C1 segment of cervical spinal cord (tissue), 14 donors: ENCODE measurements at regions not wholly inside any gene's neighbourhood (a gene's known extent, or its start where the extent isn't known, plus 50 kb on each side); places are given as distances from the start of the nearest gene placed in this dataset.

Source experiments
- DNase-seq, 14 donors: peaks; one replicate each; lab custom pipeline; 2025; lab: John Stamatoyannopoulos, UW

- DNase-seq = no peak
Observed at GRCh38 chr2:181305301-181306123, 151.7 kb upstream of the ITGA4 start.

GRCh38 chr2:181306785-181307184 lies 150.4 kb upstream of the ITGA4 start:
- no peak for DNase-seq

GRCh38 chr2:181307203-181307991 lies 149.8 kb upstream of the ITGA4 start:
- DNase-seq = no peak

DNA sequence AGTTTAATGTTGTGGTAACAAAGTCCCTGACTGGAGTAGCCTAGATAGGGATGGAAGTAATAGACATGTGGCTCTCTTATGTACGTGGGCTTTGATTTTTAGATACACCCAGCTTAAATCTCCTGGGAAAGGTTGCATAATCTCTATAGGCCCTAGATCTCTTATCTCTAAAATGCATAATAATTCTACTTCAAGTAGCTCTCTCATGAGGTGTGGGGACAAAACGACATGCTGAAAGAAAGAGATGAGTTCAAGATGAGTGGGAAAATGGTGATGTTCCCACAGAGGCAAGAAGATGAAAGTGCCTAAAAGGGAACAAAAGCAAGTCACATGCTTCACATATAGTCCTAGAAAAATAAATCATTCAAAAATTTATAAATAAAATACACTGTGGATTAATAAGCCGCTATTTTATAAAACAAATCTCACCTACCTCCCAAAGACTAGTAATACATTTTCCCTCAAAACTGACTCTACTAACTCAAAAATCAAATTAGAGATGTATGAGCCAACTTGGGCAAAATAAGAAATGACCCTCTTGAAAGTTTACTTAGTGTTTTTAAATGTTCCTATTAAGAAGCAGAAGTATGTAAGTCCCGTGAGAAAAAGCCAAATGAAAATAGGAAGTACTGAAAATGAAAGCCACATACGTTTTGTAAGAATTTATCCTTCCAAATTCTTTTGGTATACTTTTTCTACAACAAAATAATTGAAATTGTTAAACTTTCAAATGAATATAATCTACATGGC lies 148.2 kb upstream of the ITGA4 start:
- no peak for DNase-seq

- DNase-seq = no peak
Observed at GRCh38 chr2:181309586-181309985, 147.6 kb upstream of the ITGA4 start.

DNA sequence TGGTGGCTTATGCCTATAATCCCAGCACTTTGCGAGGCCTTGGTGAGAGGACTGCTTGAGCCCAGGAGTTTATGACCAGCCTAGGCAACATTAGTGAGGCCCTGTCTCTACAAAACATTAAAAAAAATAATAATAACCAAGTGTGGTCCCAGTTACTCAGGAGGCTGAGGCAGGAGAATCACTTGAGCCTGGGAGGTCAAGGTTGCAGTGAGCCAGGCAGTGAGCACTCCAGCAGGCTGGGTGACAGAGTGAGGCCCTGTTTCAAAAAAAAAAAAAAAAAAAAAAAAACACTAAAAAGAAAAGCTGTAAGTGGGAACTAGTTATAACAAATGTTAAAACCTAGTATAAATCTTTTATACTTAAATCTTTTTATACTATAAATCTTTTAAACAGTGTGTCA lies 146.2 kb upstream of the ITGA4 start:
- no peak for DNase-seq

GRCh38 chr2:181311837-181312236 lies 145.3 kb upstream of the ITGA4 start:
- DNase-seq = no peak

DNA sequence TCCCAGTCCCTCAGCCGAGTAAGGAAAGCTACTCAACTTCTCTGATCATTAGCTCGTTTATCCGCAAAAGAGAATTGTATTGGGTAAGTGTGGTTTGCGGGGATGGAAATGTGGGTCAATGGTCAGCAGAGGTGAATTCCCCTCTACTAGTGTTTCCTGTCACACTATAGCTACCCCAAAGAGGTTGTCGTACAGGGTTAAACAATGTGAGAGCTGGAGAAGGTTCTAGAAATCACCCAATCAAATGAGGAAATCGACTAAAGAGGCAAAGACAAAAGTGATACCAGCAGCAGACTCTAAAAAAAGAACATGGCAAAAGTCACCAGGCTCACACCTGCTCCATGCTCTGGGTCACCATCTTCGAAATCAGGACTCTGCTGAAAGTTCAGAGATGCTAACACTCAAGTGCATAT lies 144.7 kb upstream of the ITGA4 start:
- DNase-seq = no peak

GRCh38 chr2:181313845-181314244 lies 143.3 kb upstream of the ITGA4 start:
- no peak for DNase-seq

DNA sequence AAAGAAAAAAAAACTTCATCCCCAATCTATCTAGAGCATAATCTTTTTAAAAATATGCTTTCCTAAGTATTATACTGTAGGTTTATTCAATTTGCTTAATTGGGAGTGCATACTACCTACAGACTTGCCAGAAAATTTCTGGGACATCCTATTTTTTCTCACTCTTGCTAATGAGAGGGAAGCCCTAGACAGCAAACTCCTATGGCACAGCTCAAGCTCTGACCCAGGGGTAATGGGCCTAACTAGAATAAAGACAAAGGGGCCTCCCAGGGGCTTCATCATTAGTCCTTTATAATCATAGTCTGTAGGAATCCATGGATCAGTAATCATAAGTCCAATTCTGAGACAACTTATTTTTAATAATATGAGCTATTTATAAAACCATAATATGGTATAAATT lies 142.6 kb upstream of the ITGA4 start:
- no peak for DNase-seq

GRCh38 chr2:181317511-181317910 lies 139.7 kb upstream of the ITGA4 start:
- no peak for DNase-seq

GRCh38 chr2:181318504-181319280 lies 138.5 kb upstream of the ITGA4 start:
- DNase-seq = no peak

DNA sequence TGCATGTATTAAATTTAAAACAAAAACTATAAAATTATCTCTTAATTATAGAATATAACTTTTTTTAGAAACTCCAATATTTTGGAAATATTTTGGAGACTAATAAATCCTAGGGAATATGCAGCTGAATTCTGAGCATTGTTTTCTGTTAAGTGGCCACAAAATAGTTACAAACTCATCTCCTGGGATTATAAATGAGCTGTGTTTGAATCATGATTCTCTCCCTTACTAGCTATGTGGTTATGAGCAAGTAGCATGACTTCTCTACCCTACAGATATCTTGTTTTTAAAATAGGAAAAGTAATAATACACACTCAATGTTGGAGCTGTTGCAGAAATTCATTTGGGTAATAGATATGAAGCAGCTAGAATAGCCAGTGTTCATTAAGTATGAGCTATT lies 137.9 kb upstream of the ITGA4 start:
- DNase-seq = no peak

DNA sequence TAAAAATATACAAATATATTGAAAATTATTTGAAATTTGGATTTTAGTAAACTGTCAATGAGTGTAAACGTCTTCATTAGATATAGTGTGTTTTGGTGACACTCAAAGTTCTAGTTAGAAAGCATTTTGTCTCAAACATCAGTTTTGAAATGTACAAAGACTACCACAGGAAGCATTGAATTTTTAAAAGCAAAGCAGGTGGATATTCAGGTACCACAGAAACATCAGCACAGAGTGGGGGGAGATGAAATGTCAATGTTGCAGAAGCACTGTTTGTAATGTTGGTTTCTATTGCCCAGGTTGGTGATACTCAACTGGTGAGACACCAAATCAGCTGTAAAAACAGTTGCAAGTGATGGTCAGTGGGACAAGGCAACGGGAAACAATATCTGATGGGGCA lies 136.5 kb upstream of the ITGA4 start:
- DNase-seq = no peak

DNA sequence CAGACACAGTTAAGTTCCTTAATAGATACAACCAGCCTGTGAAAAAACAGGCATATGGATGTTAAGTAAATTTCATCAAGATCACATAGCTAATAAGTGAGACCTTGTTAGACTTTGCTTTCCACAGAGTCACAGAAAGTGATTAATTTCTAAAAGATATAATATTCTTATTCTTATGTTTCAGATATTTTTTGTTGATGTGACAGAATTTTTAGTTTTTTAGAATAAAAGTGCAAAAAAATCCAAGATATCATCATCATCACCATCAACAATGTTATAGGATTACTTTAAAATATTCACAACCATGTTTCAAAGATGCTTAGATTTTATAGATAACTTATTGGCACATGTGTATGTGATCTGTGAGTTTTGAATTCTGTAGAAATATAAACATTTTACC lies 132.3 kb upstream of the ITGA4 start:
- DNase-seq = no peak

GRCh38 chr2:181326661-181327060 lies 130.5 kb upstream of the ITGA4 start:
- no peak for DNase-seq

- DNase-seq = no peak
Observed at GRCh38 chr2:181330286-181330685, 126.9 kb upstream of the ITGA4 start.

- no peak for DNase-seq
Observed at GRCh38 chr2:181332044-181332605, 125.1 kb upstream of the ITGA4 start.

DNA sequence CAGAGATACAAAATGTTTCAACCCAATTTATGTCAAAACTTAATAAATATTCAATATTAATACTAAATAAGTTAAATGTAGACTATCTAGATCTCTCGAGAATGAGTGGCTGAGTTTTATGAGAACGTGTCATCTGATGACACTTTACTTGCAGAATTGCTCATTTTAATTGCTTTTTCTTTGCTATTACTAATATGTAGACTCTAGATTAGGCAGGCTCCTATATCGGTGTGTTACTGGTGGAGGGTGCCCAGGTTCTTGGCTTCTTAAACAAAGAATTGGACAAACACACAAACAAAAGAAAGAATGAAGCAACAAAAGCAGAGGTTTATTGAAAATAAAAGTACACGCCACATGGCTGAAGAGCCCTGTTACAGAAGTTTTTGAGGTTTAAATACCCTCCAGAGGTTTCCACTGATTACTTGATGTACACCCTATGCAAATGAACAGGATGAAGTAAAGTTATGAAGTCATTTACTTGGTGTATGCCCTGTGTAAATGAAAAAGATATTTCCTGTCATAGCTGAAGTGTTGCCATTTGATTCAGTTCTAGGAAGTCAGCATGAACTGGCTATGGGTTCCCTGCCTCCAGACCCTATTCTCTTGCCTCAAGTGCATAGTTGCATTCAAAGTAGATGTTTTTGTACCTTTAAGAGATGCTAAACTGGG lies 122.9 kb upstream of the ITGA4 start:
- no peak for DNase-seq

- DNase-seq = no peak
Observed at GRCh38 chr2:181340891-181341290, 116.3 kb upstream of the ITGA4 start.
